ENCODE measurements at regions not wholly inside any gene's neighbourhood (a gene's known extent, or its start where the extent isn't known, plus 50 kb on each side); places are given as distances from the start of the nearest gene placed in this dataset.

- ChIA-PET CTCF (no interaction called here), POLR2A (ENCODE audit: unreplicated experiment) (no interaction called here)
- Histone ChIP-seq H3K56ac (ENCODE audit: extremely low read depth, insufficient read depth, low read length) (no peak overlapping the region), H4K8ac (ENCODE audit: low read depth in 2 of 2, low read length in 2 of 2) (no peak overlapping the region), H2AK5ac (ENCODE audit: low read depth, low read length) (no peak overlapping the region), H3K9me3 (ENCODE audit: control insufficient read depth, insufficient read depth, low read length) (peaks cover 2% of the 10 kb centered on the region; the same call in 1 of the 2 replicates), H2AK9ac (replicated peaks; ENCODE audit: low read depth, low read length, poor library complexity) (no peak overlapping the region), H3K4me1 (ENCODE audit: control insufficient read depth, insufficient read depth, low read length) (no peaks in the 10 kb centered on the region), H3K79me1 (ENCODE audit: low read depth in 1 of 2, low read length in 2 of 2) (no peaks in the 10 kb centered on the region), H3K27ac (ENCODE audit: insufficient read depth, low read length) (no peak overlapping the region), H4K5ac (ENCODE audit: low read depth, low read length) (no peak overlapping the region), H2BK5ac (ENCODE audit: low read depth, low read length, poor library complexity, severe bottlenecking) (no peak overlapping the region), H3K9me1 (ENCODE audit: insufficient read depth, low read length) (no peaks in the 10 kb centered on the region), H3K36me3 (ENCODE audit: control insufficient read depth, insufficient read depth, low read length) (no peaks in the 10 kb centered on the region), H3K27me3 (ENCODE audit: control insufficient read depth, insufficient read depth, low read length) (no peaks in the 10 kb centered on the region), H3K4me3 (ENCODE audit: insufficient read depth, low read depth, low read length) (no peak overlapping the region), H4K20me1 (ENCODE audit: insufficient read depth, low read length) (no peaks in the 10 kb centered on the region), H2BK20ac (ENCODE audit: low read depth, low read length) (no peak overlapping the region), H3K9ac (ENCODE audit: low read depth, low read length) (no peak overlapping the region), H3K4ac (ENCODE audit: low read depth, low read length) (no peak overlapping the region), H2BK15ac (ENCODE audit: low read depth, low read length) (no peak overlapping the region), H3K18ac (ENCODE audit: low read depth, low read length) (no peak overlapping the region), H3K14ac (replicated peaks; ENCODE audit: low read depth, low read length) (no peak overlapping the region), H4K91ac (ENCODE audit: insufficient read depth, low read depth, low read length) (no peak overlapping the region), H3K23ac (ENCODE audit: low read depth, low read length) (no peak overlapping the region), H2AFZ (replicated peaks; ENCODE audit: low read length, poor library complexity) (no peak overlapping the region), H2BK120ac (ENCODE audit: low read depth, low read length) (no peak overlapping the region), H3K4me2 (ENCODE audit: low read depth, low read length) (no peak overlapping the region)
- no TSS peak for BruUV-seq (replicated peaks)
- no peak for ATAC-seq (ENCODE audit: low read depth)
- in situ Hi-C loops (cut with MboI; ENCODE audit: low sequenced_read_pairs) = no loop called here
- intact Hi-C loops (cut with micrococcal nuclease) = no loop called here
- no CpG with 5 or more reads among the region's 2 CpGs for WGBS, 2 experiments (ENCODE audit: extremely low coverage in 2 of 2, insufficient read length in 1 of 2)
- dilution Hi-C loops (cut with HindIII; ENCODE audit: low sequenced_read_pairs, unreplicated experiment) = no loop called here
- DNase-seq = no peak
- TF ChIP-seq MAZ (IDR thresholded peaks at IDR 0.05; ENCODE audit: borderline replicate concordance, low read depth, low read length) (no peak), ELK1 (IDR thresholded peaks at IDR 0.05; ENCODE audit: borderline replicate concordance, low read depth, low read length) (no peak), BHLHE40 (IDR thresholded peaks at IDR 0.05; ENCODE audit: low read depth, low read length) (no peak), CEBPB (IDR thresholded peaks at IDR 0.05; ENCODE audit: low read depth, low read length) (no peak), SMC3 (IDR thresholded peaks at IDR 0.05; ENCODE audit: low read depth, low read length) (no peak), CHD1 (IDR thresholded peaks at IDR 0.05; ENCODE audit: low read depth, low read length) (no peak), FOS (IDR thresholded peaks at IDR 0.05; ENCODE audit: low read depth, low read length) (no peak), USF2 (IDR thresholded peaks at IDR 0.05; ENCODE audit: low read depth, low read length) (no peak), CTCF (conservative IDR thresholded peaks at IDR 0.05; ENCODE audit: low read depth, low read length) (no peak), POLR2A (IDR thresholded peaks at IDR 0.05; ENCODE audit: low read depth, low read length) (no peak), NFE2L2 (IDR thresholded peaks at IDR 0.05; ENCODE audit: low read depth, low read length) (no peak), MAFK (IDR thresholded peaks at IDR 0.05; ENCODE audit: low read depth, low read length) (no peak), RCOR1 (IDR thresholded peaks at IDR 0.05; ENCODE audit: insufficient replicate concordance, low read length) (no peak), MXI1 (IDR thresholded peaks at IDR 0.05; ENCODE audit: borderline replicate concordance, low read depth, low read length) (no peak), RFX5 (IDR thresholded peaks at IDR 0.05; ENCODE audit: low read depth, low read length) (no peak), RAD21 (IDR thresholded peaks at IDR 0.05; ENCODE audit: low read length) (no peak)
These were observed 772.8 kb upstream of the MAN1A1 start for GRCh38 chr6:120122401-120122800.

Data from IMR-90 (cell line).